Ovary (tissue), 3 donors: ENCODE measurements at regions not wholly inside any gene's neighbourhood (a gene's known extent, or its start where the extent isn't known, plus 50 kb on each side); places are given as distances from the start of the nearest gene placed in this dataset.
"Not testable (repeated sequence)": the region's sequence is repeated elsewhere in the genome, so short reads cannot be mapped to it uniquely, and the experiment has no call there.

Experiments used
- CTCF ChIP-seq, 3 donors: fragments of 450-650 bp in 2 of 3; fragments of 200-600 bp in 1 of 3; IDR thresholded peaks; one replicate each; pipeline versions ENCODE4 v1.5.1 to v1.8.0; 2016 to 2022; ENCODE audit warnings: antibody characterized with exemption in 3 of 3, mild to moderate bottlenecking in 1 of 3
- POLR2A ChIP-seq: fragments of 450-650 bp; IDR thresholded peaks from one replicate; pipeline ENCODE4 v1.6.1; 2017; ENCODE audit warnings: antibody characterized with exemption, mild to moderate bottlenecking, moderate library complexity
- donor health status: DM: no; HTN: no; CAD: no.

DNA sequence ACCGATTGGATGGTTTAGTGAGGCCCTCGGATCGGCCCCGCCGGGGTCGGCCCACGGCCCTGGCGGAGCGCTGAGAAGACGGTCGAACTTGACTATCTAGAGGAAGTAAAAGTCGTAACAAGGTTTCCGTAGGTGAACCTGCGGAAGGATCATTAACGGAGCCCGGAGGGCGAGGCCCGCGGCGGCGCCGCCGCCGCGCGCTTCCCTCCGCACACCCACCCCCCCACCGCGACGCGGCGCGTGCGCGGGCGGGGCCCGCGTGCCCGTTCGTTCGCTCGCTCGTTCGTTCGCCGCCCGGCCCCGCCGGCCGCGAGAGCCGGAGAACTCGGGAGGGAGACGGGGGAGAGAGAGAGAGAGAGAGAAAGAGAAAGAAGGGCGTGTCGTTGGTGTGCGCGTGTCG, 2127.0 kb upstream of the TPTE start:
- TF ChIP-seq CTCF (IDR thresholded peaks at IDR 0.05); POLR2A: not testable (repeated sequence)
